ENCODE measurements at regions not wholly inside any gene's neighbourhood (a gene's known extent, or its start where the extent isn't known, plus 50 kb on each side); places are given as distances from the start of the nearest gene placed in this dataset.

DNA sequence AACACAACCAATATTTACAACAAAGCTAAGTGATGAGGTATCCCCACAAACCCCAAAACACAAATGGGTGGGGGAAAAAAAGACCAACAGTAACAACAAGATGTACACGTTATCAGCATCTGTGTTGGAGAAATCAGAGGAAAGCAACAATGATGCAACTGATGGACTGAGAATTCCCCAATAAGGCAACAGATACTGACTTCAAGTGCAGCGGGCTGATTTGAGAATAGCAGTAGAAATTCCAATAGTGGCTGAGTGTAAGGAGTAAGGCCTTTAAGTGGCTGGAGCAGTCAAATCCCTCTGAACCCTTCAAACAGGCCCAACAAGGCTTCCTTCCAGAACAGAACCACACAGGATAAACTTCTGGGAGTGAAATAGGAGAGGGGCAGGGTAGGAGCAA, 97.6 kb downstream of the TM2D1 start:
- no peak for DNase-seq

DNA sequence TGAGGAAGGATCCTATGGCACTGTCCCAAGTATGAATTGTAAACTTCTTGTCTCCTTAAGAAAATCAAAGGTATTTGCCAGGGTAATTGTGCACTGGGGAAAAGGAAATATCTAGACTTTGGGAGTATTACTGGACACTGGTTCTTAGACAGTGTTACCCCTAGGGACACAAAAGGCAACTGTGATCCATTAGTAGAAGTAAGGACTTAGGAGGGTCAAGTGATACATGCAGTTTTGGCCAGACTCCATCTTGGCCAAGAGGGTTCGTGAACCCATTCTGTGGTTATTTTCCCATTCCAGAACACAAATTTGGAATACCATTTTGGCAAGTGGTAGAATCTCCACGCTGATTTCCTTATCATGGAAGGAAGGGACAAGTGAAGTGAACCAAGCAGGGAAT, 98.1 kb downstream of the TM2D1 start:
- DNase-seq: no peak

DNA sequence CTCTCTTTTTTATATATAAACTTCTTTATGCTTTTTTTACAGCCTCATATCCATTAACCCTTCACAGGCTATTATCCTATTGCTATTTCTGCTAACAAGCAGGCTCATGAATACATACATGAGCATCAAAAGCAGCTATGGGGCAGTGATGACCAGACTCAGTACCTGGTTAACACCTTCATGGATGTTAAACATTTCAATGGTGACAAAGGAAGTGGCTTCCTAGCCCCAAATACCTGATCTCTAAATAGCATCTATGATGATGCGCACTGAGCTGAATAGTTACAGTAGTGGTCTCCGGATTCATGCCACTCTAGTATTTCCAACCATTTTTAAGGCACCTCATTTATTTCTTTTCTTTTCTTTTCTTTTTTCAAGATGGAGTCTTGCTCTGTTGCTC, 101.1 kb downstream of the TM2D1 start:
- no peak for DNase-seq

DNA sequence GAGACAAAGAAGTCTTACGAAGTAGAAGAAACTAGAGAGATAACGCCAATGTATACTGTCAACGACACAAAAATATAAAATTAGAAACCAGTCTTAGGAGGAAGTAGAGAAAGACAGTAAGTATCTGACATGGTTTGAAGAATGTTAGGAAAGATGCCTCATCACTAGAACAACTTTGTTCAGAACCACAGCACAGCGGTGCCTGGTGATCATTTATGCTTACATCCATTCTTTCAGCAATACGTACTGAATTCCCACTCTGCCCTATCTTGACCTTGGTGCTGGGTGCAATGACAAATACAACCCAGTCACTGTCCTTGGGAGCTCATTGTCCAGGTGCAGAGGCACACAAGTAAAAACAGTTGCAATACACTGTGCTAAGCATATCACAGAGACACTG, 104.4 kb downstream of the TM2D1 start:
- no peak for DNase-seq

DNA sequence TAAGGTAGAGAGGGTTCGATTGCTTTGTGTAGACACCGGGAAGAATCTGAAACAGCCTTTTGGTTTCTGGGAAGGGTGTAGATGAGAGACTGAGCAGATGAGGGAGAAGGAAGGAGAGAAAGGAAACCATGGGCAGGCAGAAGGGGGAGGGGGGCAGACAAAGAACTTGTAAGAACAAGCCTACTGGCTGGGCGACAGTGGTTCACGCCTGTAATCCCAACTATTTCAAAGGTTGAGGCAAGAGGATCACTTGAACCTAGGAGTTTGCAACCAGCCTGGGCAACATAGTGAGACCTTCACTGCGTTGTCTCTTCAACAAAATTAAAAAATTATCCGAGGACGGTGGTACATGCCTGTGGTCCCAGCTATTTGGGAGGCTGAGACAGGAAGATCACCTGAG, 106.2 kb downstream of the TM2D1 start:
- DNase-seq: no peak

DNA sequence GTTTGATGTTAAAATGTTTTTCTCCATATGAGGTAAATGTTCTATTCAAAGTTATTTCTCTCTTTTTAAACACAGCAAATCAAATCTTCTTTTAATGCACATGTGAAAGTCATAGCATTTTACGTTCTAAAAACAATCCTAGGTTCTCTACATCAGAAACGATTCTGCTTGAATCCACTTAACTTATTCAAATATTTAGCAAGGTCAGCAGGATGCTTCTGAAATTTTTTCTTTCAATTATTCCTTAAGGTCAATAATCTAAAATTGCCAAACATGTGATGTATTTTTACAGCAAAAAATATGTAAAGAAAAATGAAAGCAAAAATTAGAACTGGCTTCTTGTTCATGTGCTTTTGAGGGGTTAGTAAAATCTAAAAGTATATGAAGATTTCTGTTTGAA, 106.7 kb downstream of the TM2D1 start:
- DNase-seq: no peak

DNA sequence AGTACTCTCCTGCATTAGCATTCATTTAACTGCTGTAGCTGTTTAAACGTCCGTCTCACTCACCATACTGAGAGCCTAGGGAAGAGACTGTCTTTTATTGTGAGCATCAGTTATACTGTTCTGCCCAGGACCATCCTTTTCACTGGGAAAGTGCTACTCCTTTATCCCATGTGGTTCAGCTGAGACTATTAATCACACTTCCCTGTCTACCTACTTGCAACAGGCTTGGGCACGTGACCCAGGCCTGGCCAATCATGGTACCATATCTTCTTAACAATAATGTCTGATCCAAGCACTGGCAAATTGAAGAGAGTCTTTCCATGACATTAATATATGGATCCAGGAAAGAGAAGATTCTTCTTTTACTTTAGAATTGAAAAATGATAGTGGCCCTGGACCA, 108.1 kb downstream of the TM2D1 start:
- DNase-seq: no peak

DNA sequence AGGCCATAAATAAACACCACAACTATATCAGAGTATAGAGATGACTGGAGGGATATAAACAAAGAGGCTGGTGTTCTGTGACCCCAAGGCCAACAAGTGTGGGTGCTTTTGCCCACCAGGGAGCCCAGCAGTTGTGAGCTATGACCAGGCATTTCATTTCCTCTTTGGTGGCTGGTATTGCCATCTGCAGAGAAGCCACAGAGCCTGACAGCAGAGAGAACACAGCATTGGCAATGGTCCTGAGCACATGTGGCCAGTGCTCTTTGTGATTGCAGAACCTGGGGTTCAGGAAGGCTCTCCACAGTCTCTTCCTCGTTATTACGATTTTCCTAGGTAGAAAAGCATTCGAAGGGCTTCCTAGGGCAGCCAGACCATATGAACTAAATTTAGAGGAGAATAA, 112.3 kb downstream of the TM2D1 start:
- DNase-seq: no peak

DNA sequence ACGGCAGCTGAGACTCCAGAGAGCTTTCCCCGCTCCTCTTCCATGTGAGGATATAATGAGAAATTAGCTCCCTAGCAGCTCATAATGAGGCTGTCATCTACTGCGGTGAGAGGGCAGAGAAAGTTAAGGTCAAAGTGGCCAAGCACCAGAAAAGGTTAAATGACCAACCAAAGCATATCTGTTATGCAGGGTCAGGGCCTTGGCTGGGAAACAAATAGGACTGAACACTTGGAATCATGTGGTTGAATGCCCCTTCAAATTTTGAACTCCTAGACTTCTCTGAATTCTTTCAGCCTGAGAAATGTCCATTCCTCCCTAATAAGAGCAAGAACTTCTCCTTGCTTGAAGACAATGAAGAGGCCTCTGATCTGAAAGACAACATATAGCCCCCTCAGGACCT, 115.9 kb downstream of the TM2D1 start:
- no peak for DNase-seq

DNA sequence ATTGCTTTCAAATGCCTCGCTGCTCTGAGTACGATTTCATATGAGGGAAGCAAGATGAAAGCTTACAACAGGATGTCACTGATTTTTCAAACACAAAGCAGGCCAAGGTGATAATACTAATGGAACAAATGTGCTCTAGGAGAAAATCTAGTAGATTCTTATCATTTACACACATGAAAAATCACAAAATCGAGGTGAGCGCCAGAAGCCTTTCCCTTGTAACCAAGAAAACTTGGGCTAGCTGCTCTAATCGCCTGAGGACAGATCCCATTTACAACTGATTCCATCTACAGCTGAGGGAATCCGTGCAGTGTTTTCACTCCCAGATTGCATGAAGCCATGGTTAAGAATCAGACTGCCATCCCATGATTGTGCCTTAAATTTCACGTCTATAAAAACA, 117.5 kb downstream of the TM2D1 start:
- DNase-seq: no peak

DNA sequence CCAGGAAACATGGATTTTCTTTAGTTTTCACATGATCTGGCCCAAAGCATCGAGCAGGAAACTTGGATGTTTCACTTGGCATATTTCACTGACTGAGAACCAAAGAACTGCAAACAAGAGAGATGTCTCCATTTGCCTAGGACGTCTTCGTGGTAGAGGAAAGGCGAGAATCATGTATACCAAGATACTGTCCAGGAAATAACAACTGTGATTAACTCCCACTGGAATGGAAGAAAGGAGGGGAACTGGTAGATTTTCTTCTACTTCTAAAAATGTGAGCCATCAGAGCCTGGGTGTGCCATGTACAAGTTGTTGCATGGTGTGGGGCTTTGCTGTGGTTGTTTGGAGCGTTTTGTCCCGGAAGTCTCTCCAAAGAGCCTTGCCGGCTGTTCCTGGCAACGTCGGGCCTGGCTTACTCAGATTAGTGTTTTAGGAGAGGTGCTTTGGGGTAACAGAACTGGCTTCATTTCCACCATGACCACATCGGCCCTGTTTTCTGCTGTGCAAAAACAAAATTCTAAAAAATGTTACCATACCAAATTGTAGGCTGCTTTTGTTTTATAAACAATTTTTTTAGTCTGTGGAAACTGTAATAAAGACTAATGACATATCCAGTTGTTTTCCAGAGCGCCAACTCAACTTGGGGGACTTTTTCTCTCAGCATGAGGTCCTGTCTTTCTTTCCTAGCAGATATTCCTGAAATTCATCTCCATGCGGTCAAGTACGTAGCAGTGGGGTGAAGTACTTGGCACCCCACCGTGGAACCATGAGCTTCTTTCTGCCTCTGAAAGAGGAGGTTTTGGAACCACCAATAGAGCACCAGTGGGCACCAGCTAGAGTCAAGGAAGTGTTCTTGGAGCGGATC, 118.3 kb downstream of the TM2D1 start:
- no peak for DNase-seq

DNA sequence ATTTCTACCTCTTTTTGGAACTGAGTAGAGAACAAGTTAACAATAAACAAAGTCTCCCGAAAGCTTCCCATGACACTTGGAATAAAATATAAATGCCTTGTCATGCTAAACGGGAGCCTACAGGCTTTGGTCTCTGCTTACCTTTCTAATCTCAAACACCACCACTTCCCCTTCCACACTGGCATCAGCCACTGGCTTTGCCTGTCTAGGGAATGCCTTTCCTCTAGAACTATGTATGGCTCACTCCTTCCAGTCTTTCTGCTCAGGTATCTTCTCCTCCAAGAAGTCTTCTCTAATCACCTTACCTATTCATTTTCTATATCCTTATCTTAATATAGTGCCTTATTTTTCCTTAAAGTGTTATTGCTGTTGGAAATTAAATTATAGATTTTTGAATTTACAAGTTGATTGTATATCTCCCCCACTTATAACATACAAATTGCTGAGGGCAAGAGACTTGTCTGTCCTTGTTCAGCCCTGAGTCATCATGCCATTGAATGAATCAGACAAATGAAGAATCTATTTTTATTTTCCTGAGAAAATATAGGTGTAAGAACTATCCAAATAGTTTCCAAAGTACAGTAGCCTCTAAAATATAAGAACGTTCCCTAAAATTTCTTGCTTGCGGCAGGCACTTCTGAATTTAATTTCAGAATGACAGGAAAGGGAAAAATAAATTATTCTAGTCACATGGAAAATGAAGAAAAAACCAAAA, 119.2 kb downstream of the TM2D1 start:
- DNase-seq: no peak

DNA sequence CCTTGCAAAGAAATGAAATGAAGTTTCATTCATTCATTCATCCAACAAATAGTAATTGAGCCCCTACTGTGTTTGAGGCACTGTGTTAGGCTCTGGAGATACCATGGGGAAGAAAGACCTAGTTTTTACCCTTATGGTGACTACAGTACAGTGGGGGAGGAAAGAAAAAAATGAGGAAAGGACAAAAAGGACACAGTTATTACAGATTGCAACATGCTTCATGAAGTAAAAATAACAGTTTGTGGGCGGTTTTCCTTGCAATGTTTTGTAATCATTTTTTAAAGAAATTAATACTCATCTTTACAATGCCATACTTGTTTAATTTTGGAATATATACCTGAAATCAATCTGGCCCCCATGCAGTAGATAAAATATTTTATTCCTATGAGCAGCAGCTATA, 120.3 kb downstream of the TM2D1 start:
- no peak for DNase-seq

DNA sequence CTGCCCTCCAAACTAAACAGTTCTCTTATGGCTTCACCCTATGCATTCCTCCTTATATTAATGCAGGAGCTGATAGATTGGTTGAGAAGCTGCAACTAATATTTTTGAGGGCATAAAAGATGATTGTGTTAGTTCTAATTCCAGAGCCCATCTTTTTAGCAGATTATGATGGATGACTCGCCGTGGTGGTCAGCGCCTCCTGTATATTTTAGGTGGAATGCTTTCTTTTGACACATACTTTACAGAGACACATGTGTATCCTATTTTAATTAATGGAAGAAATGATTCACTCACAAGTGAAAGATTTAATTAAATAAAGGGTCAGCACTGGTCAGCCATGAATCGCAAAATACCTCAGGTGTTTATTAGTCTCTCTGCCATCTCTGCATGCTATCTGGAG, 120.7 kb downstream of the TM2D1 start:
- DNase-seq: no peak

DNA sequence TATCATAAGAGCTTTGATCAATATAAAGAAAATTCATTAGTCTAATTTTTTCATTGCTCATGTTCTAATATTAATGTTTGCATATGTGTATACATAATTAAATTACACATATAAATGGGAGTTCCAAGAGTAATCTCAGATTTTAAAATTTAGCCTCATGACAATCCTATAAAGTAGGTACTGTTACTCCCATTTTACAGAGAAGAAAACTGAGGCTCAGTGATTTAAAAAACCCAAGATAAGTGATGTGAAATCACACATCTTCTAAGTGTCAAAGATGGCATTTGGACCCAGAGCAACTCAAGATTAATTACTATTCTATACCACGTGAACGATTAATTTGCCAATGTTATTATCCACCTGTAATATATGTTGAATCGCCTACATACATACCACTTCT, 122.3 kb downstream of the TM2D1 start:
- no peak for DNase-seq

DNA sequence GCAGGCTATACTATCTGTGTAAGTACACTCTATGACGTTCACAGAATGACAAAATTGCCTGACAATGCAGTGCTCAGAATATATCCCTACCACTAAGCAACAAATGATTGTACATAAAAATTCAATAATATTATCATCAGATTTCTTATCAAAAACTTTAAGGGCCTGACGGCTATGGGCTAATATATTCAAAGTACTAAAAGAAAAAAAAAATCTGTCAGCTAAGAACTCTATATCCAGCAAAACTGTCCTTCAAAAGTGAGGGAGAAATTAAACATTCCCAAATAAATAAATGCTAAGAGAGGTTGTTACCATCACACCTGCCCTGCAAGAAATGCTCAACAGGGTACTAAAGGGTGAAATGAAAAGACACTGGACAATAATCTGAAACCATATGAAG, 127.3 kb downstream of the TM2D1 start:
- DNase-seq: no peak

DNA sequence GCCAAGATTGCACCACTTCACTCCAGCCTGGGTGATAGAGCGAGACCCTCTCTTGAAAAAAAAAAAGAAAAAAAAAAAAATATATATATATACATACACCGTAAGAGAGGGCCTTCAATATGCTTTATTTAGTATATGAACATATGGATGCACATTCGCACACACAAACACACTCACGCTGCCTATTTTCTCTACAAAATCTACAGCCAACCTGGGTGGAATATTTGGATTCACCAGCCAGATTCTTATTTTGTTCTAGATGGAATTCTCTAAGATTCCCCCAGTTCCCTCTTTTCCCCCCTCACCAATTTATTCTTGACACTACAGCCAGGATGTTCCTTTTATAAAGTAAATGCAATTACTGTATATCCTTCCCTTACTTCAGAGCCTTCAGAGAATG, 131.6 kb downstream of the TM2D1 start:
- no peak for DNase-seq

DNA sequence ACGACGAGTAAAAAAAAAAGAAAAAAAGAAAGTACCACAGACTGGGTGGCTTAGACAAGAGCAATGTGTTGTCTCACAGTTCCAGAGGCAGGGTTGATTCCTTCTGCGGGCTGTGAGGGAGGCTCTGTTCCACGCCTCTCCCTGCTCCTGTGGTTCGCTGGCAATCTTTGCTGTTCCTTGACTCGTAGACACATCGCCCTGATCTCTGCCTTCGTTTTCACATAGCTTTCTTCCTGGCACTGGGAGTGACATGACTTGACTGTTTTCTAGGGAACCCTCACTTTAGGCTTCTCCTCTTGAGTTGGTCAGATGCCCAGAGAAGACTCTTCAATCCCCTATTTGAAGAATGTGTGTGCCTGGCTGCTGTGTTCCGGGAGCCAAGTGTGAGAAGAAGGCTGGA, 133.6 kb downstream of the TM2D1 start:
- DNase-seq: no peak

DNA sequence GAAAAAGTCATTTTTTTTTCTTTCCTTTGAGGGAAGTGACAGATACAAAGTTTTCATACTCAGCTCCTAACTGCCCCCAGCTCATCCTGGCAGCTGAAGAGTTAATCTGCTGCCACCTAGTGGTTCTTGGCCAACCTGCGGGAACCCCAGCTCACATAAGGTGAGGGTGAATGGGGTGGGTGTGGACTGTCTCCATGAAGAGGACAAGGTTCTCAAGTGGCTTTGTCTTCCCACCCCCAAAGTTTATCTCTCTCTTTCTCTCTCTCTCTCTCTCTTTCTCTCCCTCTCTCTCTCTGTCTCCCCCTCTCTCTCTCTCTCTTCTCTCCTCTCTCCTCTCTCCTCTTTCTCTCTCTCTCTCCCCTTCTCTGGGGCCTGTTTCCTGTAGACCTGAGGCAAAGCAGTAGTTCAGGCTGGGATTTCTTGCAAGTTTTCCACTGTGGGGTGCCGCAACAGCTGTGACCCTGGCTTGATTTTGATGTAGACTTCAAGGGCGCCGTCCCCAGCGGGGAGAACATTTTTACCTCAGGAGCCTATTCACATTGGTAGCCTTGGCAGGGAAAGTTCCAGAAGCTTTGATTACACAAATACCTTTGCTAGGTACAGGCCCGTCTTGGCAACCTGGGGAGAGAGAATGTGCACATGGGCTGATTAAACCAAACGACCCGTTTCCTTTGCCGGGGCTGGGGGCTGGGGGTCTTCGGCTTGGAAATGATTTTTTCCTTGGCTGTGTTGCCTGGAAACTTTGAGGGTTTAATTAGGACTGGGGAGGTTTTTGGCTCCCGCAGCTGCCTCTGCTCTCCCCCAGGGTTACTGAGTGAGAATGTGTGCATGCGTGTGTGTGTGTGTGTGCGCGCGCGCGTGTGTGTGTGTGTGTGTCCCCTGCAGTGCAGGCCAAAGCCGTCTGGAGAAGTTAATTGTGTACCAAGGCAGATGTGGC, 135.9 kb downstream of the TM2D1 start:
- peak; percentile 21 for DNase-seq

DNA sequence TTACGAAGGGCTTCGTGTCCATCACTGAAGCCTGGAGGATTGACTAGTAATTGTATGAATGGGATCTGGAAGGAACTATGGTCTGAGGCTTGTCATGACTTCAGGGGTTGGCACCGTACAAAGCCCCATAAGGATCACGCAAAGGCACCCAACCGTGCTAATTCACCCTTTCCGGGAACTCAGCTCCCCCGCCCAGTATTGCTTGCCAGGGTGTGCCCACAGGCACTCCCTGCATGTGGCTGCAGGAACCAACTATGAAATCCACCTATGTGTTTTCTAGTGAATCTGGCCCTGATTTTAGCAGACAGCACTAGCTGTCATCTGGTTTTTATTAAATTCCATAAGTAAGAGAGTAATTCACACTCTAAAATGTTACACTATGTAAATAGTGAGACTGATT, 139.2 kb downstream of the TM2D1 start:
- no peak for DNase-seq

DNA sequence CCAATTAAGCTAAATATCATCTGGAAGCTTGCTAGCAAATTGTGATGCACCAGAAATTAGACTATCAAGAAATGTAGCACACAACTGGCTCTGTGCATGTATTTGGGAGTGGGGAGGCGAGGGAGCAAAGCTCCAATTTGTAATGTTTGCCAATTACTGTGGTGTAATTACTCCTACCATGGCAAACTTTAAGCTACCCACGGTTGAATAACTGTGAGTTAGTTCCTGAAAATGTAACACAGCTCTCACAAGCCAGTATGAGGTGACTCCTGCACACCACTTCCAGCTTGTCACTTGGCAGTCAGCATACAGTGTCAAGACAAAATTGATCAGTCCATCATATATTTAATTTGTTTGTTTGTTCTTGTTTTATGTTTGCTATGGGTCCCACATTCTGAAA, 141.2 kb downstream of the TM2D1 start:
- DNase-seq: no peak

DNA sequence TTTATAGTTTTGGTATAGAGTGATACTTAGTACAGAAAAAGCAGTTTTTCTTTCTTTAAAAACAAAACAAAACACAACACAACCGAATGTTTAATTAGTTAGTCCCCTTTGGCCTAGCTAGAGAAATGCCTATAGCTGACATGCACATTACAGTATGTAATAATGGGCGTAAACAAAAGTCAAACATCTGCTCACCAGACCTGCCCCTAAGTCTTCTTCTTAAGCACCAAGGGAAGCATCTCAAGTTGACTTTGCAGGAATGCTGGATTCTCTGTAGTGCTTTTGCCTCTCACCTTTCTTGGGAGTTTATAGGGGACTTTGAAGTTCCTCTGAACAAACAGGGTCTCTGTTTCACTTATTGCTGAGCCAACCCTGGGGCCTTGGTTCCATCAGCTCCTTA, 143.7 kb downstream of the TM2D1 start:
- no peak for DNase-seq

DNA sequence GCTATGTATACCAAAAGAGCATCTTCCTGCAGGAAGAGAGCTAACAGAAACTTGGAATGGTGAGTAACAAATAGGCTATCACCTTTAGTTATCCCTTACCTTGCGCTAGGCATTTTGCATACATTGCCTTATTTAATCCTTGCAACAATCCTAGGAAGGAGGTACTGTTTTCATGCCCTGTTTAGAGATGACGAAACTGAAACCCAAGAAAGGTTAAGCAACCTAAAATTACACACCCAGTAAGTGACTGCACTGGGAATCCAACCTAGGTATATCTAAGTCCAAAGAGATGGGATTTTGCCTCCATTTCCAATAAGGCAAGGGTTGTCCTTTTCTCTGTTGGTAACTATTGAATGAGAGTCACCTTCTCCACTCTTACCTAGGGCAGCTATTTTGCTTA, 144.5 kb downstream of the TM2D1 start:
- no peak for DNase-seq

DNA sequence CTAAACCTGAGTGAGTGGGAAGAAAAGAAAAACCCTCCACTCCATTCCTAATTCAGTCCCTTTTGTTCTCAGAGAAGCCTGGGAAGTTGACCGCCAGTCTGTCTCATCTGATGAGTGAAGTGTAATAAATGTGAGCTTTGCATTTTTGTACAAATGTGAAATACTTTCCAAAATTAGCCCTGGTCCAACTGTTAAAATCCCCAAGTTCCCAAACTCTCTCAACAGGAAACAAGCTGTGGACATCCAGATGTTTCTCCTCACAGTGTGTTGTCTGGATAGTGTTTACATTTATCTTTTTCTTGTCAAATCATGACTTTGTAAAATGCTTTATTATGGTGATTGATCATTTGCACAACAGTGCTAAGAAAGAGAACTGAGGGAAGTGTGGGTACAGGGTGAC, 145.1 kb downstream of the TM2D1 start:
- DNase-seq: no peak

All from 8988T (cell line).